Inflammatory macrophage (primary cell): ENCODE measurements at regions not wholly inside any gene's neighbourhood (a gene's known extent, or its start where the extent isn't known, plus 50 kb on each side); places are given as distances from the start of the nearest gene placed in this dataset.

Experiments used
- DNase-seq, 2 donors: peaks; one replicate each; pipeline ENCODE4 v3.0.0-alpha.2; 2020 to 2022

DNA sequence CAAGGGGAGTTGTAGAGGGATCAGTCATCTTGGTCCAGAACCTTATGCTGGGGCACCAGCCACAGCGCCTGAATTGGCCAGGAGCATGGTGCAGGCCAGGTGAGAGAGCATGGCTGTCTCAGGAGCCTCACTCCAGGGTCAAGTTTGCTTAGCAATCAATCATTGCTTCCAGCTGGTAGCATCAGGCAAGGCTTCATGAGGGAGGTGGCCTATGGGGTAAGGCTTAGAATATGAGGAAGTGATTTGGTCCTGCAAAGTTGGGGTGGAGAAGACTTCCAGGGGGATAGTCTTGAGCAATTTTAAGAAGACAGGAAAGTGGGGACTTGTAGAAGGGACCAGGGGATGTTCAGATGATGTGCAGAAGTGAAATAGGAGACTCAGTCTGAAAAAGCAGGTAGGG is 53.9 kb upstream of the PITX1 start:
- no peak for DNase-seq

DNA sequence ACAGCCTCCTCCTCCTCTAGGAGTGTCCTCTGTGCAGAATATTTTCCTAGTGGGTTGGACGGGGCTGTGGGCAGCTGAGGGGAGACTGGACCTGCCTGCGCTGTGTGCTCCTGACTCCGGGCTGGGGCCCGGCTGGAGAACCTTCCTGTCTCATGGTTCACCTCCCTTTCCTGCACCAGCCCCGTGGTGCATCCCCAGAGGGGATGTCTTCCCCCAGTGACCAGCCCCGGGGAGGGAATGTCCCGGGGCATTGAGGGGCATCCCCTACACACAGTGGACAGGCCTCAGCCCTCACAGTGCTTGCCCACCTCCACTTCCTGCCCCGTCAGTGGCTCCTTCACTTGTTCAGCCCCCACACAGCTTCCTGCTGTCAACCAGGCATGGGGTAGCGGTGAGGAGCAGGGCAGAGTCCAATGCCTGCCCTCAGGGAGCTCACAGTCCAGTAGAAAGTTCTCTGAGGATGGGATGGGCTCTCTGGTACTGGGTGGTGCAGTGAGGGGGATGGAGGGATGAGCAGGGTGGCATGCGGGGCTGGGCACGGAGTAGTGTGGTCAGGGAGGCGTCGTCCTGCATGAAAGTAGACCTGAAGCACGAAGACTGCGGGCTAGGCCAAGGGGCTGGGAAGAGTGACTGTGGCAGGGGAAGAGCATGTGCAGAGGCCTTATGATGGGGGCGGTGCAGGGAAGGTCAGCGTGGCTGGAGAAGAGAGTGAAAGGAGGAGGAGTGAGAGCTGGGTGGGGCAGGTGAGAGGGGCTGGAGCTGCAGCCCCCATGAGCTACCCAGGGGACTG is 52.1 kb upstream of the PITX1 start:
- DNase-seq = no peak

GRCh38 chr5:135085133-135085935 is 51.3 kb upstream of the PITX1 start:
- no peak for DNase-seq
